IMR-90 (cell line): ENCODE measurements at regions not wholly inside any gene's neighbourhood (a gene's known extent, or its start where the extent isn't known, plus 50 kb on each side); places are given as distances from the start of the nearest gene placed in this dataset.
A peak's percentile ranks its signal among the peaks of the same experiment; 100 is the strongest.
"Not testable (repeated sequence)": the region's sequence is repeated elsewhere in the genome, so short reads cannot be mapped to it uniquely, and the experiment has no call there.

Source experiments
- ATAC-seq: fragments of 200-7000 bp; cut with Tn5 transposase; 2 replicates; pipeline ENCODE4 v1.9.1; 2020; ENCODE audit warnings: low read depth, mild to moderate bottlenecking, moderate library complexity
- BruUV-seq: library from RNA; stranded (reverse); fragments of 400-500 nt; replicated peaks from 2 replicates; lab custom pipeline; 2021; lab: Mats Ljungman, UMichigan
- CTCF ChIA-PET: fragments of 300-600 bp; formaldehyde crosslinking; extraction: SDS; loops from one replicate; lab custom pipeline; 2021; ENCODE audit warnings: antibody characterized with exemption; lab: Yijun Ruan, JAX
- POLR2A ChIA-PET: fragments of 300-600 bp; sonication (Branson Sonifier 250); formaldehyde crosslinking; loops from one replicate; lab custom pipeline; 2022; ENCODE audit warnings: antibody characterized with exemption; ENCODE audit not compliant: unreplicated experiment; lab: Charles Lee
- DNase-seq: peaks from one replicate; pipeline ENCODE4 v3.0.0; 2013
- H2AFZ ChIP-seq: replicated peaks from 2 replicates; pipeline ENCODE3; 2013; ENCODE audit warnings: low read length, mild to moderate bottlenecking; ENCODE audit not compliant: poor library complexity
- H2AK5ac ChIP-seq: 2 replicates; pipeline ENCODE4 v1.6.1; 2013; ENCODE audit warnings: low read depth, low read length, inconsistent platforms
- H2AK9ac ChIP-seq: replicated peaks from 2 replicates; pipeline ENCODE3; 2013; ENCODE audit warnings: mild to moderate bottlenecking, low read depth, low read length, moderate library complexity; ENCODE audit not compliant: poor library complexity
- H2BK120ac ChIP-seq: 2 replicates; pipeline ENCODE4 v1.6.1; 2013; ENCODE audit warnings: low read depth, low read length, inconsistent platforms
- H2BK15ac ChIP-seq: 3 replicates; pipeline ENCODE4 v1.6.1; 2013; ENCODE audit warnings: low read depth, low read length, inconsistent platforms
- H2BK20ac ChIP-seq: 2 replicates; pipeline ENCODE4 v1.6.1; 2013; ENCODE audit warnings: low read depth, mild to moderate bottlenecking, inconsistent platforms, low read length, moderate library complexity
- H2BK5ac ChIP-seq: 2 replicates; pipeline ENCODE4 v1.6.1; 2013; ENCODE audit warnings: mild to moderate bottlenecking, low read depth, low read length, inconsistent platforms; ENCODE audit not compliant: poor library complexity, severe bottlenecking
- H3K14ac ChIP-seq: replicated peaks from 2 replicates; pipeline ENCODE4 v1.6.1; 2013; ENCODE audit warnings: low read depth, low read length, inconsistent platforms
- H3K18ac ChIP-seq: 2 replicates; pipeline ENCODE4 v1.6.1; 2013; ENCODE audit warnings: low read depth, low read length, control low read depth
- H3K23ac ChIP-seq: 2 replicates; pipeline ENCODE4 v1.6.1; 2013; ENCODE audit warnings: low read depth, low read length, inconsistent platforms
- H3K27ac ChIP-seq: 2 replicates; pipeline ENCODE4 v1.5.1; 2013; ENCODE audit warnings: mild to moderate bottlenecking, control low read depth, low read length; ENCODE audit not compliant: insufficient read depth
- H3K27me3 ChIP-seq: 2 replicates; pipeline ENCODE4 v1.6.1; 2013; ENCODE audit warnings: low read length; ENCODE audit not compliant: control insufficient read depth, insufficient read depth
- H3K36me3 ChIP-seq: 2 replicates; pipeline ENCODE4 v1.6.1; 2013; ENCODE audit warnings: low read length, mixed read lengths; ENCODE audit not compliant: control insufficient read depth, insufficient read depth
- H3K4ac ChIP-seq: 2 replicates; pipeline ENCODE4 v1.6.1; 2013; ENCODE audit warnings: low read depth, low read length, inconsistent platforms
- H3K4me1 ChIP-seq: 2 replicates; pipeline ENCODE4 v1.6.1; 2013; ENCODE audit warnings: low read length, mixed read lengths; ENCODE audit not compliant: control insufficient read depth, insufficient read depth
- H3K4me2 ChIP-seq: 2 replicates; pipeline ENCODE4 v1.6.1; 2013; ENCODE audit warnings: low read depth, mild to moderate bottlenecking, control low read depth, low read length, moderate library complexity
- H3K4me3 ChIP-seq: 2 replicates; pipeline ENCODE4 v1.5.1; 2013; ENCODE audit warnings: low read depth, mild to moderate bottlenecking, control low read depth, low read length, moderate library complexity; ENCODE audit not compliant: insufficient read depth
- H3K56ac ChIP-seq: 2 replicates; pipeline ENCODE4 v1.6.1; 2013; ENCODE audit warnings: low read length, inconsistent platforms; ENCODE audit not compliant: insufficient read depth; ENCODE audit errors: extremely low read depth
- H3K79me1 ChIP-seq, 2 experiments: 2 replicates each; pipeline ENCODE4 v1.6.1; 2013; ENCODE audit warnings: low read length in 2 of 2, inconsistent platforms in 1 of 2, low read depth in 1 of 2
- H3K9ac ChIP-seq: 2 replicates; pipeline ENCODE4 v1.6.1; 2013; ENCODE audit warnings: low read depth, low read length, control low read depth
- H3K9me1 ChIP-seq: 2 replicates; pipeline ENCODE4 v1.6.1; 2013; ENCODE audit warnings: low read length, inconsistent platforms; ENCODE audit not compliant: insufficient read depth
- H3K9me3 ChIP-seq: 2 replicates; pipeline ENCODE4 v1.6.1; 2013; ENCODE audit warnings: low read length; ENCODE audit not compliant: control insufficient read depth, insufficient read depth
- H4K20me1 ChIP-seq: 2 replicates; pipeline ENCODE4 v1.6.1; 2013; ENCODE audit warnings: low read length, inconsistent platforms; ENCODE audit not compliant: insufficient read depth
- H4K5ac ChIP-seq: 2 replicates; pipeline ENCODE4 v1.6.1; 2013; ENCODE audit warnings: mild to moderate bottlenecking, low read depth, low read length, control low read depth
- H4K8ac ChIP-seq, 2 experiments: 2 replicates each; pipeline ENCODE4 v1.6.1; 2013; ENCODE audit warnings: low read depth in 2 of 2, low read length in 2 of 2, control low read depth in 1 of 2, inconsistent platforms in 1 of 2
- H4K91ac ChIP-seq: 2 replicates; pipeline ENCODE4 v1.6.1; 2013; ENCODE audit warnings: low read depth, low read length, inconsistent platforms; ENCODE audit not compliant: insufficient read depth
- SMC3 ChIP-seq: fragments of 150-350 bp; IDR thresholded peaks from 2 replicates; pipeline ENCODE4 v1.6.1; 2016; ENCODE audit warnings: low read depth, mild to moderate bottlenecking, antibody characterized with exemption, low read length, moderate library complexity
- WGBS, 2 experiments: methylation state at CpG; one replicate each; pipeline versions ENCODE4 v1.1.5 to v1.1.7; 2013; ENCODE audit warnings: missing lambda C conversion rate in 2 of 2; ENCODE audit not compliant: insufficient read length in 1 of 2; ENCODE audit errors: extremely low coverage in 2 of 2; 5-methylcytosine and 5-hydroxymethylcytosine counted together
- dilution Hi-C: fragments of 300-500 bp; cut with HindIII; formaldehyde crosslinking; loops from one replicate; pipeline ENCODE4 v1.14.3; 2018; ENCODE audit warnings: low sequenced_read_pairs; ENCODE audit not compliant: unreplicated experiment
- in situ Hi-C: fragments of 300-500 bp; cut with MboI; formaldehyde crosslinking; loops from 3 replicates; pipeline ENCODE4 v1.14.3; 2019; ENCODE audit warnings: low sequenced_read_pairs, inconsistent platforms, mixed read lengths
- intact Hi-C: fragments of 100-400 bp; cut with micrococcal nuclease; formaldehyde crosslinking; loops from 2 replicates; pipeline ENCODE4 v1.10.0; 2022
- TF ChIP-seq, protein P1 (sequence below): conservative IDR thresholded peaks from 2 replicates; pipeline ENCODE4 v1.5.1; 2012; ENCODE audit warnings: mild to moderate bottlenecking, low read depth, low read length, improper control_type of control experiment

DNA sequence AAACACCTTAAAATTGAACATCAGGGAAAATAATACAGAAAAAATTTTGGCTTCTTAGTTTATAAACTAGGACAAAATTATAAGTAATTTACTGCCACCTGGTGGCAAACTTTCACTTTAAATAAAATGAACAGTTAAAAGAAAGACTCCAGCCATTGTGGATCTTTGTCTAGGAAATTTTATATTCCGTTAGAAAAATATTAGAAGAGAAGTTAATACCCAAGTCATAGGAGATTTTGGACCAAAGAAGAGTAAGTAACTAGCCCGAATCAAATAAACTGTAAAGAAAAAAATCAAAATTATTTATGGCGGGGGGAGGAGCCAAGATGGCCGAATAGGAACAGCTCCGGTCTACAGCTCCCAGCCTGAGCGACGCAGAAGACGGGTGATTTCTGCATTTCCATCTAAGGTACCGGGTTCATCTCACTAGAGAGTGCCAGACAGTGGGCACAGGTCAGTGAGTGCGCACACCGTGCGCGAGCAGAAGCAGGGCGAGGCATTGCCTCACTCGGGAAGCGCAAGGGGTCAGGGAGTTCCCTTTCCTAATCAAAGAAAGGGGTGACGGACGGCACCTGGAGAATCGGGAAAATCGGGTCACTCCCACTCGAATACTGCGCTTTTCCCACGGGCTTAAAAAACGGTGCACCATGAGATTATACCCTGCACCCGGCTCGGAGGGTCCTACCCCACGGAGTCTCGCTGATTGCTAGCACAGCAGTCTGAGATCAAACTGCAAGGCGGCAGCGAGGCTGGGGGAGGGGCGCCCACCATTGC is 73.4 kb upstream of the SCIN start:
- H4K20me1 ChIP-seq, dilution Hi-C loops, H2BK15ac ChIP-seq, H3K56ac ChIP-seq, H4K8ac ChIP-seq, H3K9me3 ChIP-seq, H2AK9ac ChIP-seq, H3K36me3 ChIP-seq, ATAC-seq, H3K9ac ChIP-seq, H2BK120ac ChIP-seq, H2BK5ac ChIP-seq, H3K9me1 ChIP-seq, H3K27me3 ChIP-seq, H3K4me1 ChIP-seq, H3K4ac ChIP-seq, H2AK5ac ChIP-seq, H3K4me2 ChIP-seq, H3K18ac ChIP-seq, H3K4me3 ChIP-seq, POLR2A ChIA-PET, H2AFZ ChIP-seq, BruUV-seq, H3K27ac ChIP-seq, H2BK20ac ChIP-seq, H4K91ac ChIP-seq, H3K79me1 ChIP-seq, H3K23ac ChIP-seq, H3K14ac ChIP-seq, H4K5ac ChIP-seq: not testable (repeated sequence)
- no CpG with 5 or more reads among the region's 31 CpGs for WGBS, 2 experiments
- CTCF ChIA-PET: interaction anchor here (0.6 kb wide), 1 partner anchor 76 kb away, joined by 3 read pairs; no protein-coding TSS in a partner anchor
- TF ChIP-seq, protein P1, sequence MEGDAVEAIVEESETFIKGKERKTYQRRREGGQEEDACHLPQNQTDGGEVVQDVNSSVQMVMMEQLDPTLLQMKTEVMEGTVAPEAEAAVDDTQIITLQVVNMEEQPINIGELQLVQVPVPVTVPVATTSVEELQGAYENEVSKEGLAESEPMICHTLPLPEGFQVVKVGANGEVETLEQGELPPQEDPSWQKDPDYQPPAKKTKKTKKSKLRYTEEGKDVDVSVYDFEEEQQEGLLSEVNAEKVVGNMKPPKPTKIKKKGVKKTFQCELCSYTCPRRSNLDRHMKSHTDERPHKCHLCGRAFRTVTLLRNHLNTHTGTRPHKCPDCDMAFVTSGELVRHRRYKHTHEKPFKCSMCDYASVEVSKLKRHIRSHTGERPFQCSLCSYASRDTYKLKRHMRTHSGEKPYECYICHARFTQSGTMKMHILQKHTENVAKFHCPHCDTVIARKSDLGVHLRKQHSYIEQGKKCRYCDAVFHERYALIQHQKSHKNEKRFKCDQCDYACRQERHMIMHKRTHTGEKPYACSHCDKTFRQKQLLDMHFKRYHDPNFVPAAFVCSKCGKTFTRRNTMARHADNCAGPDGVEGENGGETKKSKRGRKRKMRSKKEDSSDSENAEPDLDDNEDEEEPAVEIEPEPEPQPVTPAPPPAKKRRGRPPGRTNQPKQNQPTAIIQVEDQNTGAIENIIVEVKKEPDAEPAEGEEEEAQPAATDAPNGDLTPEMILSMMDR: peak; percentile 48
- peak; percentile 46; the same call in 1 of the 2 replicates for TF ChIP-seq SMC3
- intact Hi-C loops: loop anchor here (1.0 to 2.0 kb wide), 3 partner anchors 39 to 1070 kb away; no protein-coding TSS in a partner anchor
- in situ Hi-C loops: loop anchor here (25.0 kb wide), 4 partner anchors 110 to 1060 kb away; partner anchors contain the start of gene THSD7A
- DNase-seq: peak; percentile 49
